ENCODE measurements at regions not wholly inside any gene's neighbourhood (a gene's known extent, or its start where the extent isn't known, plus 50 kb on each side); places are given as distances from the start of the nearest gene placed in this dataset.

GRCh38 chr2:123769001-123769400 is 256.1 kb upstream of the CNTNAP5 start:
- no peak for TF ChIP-seq POLR2A (IDR thresholded peaks at IDR 0.05)
- TF ChIP-seq, protein P1, sequence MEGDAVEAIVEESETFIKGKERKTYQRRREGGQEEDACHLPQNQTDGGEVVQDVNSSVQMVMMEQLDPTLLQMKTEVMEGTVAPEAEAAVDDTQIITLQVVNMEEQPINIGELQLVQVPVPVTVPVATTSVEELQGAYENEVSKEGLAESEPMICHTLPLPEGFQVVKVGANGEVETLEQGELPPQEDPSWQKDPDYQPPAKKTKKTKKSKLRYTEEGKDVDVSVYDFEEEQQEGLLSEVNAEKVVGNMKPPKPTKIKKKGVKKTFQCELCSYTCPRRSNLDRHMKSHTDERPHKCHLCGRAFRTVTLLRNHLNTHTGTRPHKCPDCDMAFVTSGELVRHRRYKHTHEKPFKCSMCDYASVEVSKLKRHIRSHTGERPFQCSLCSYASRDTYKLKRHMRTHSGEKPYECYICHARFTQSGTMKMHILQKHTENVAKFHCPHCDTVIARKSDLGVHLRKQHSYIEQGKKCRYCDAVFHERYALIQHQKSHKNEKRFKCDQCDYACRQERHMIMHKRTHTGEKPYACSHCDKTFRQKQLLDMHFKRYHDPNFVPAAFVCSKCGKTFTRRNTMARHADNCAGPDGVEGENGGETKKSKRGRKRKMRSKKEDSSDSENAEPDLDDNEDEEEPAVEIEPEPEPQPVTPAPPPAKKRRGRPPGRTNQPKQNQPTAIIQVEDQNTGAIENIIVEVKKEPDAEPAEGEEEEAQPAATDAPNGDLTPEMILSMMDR (IDR thresholded peaks at IDR 0.05) = no peak

Data from esophagus squamous epithelium (tissue), 4 donors.